MM.1S (cell line): ENCODE measurements at regions not wholly inside any gene's neighbourhood (a gene's known extent, or its start where the extent isn't known, plus 50 kb on each side); places are given as distances from the start of the nearest gene placed in this dataset.

Experiments
- DNase-seq: peaks from one replicate; pipeline ENCODE4 v3.0.0-alpha.2; 2015
- H2AFZ ChIP-seq: fragments of 300-600 bp; sonication (generic); 2 replicates; pipeline ENCODE4 v1.6.0; 2016; ENCODE audit warnings: antibody characterized with exemption, low read length
- H3F3A ChIP-seq: fragments of 300-600 bp; sonication (generic); 2 replicates; pipeline ENCODE4 v1.6.1; 2016; ENCODE audit warnings: mild to moderate bottlenecking, antibody characterized with exemption, low read length, moderate library complexity, mixed read lengths; ENCODE audit not compliant: insufficient read depth
- H3K27ac ChIP-seq: fragments of 300-600 bp; sonication (generic); 2 replicates; pipeline ENCODE4 v1.5.1; 2016; ENCODE audit warnings: mild to moderate bottlenecking, low read length
- H3K27me3 ChIP-seq: fragments of 300-600 bp; sonication (generic); replicated peaks from 2 replicates; pipeline ENCODE4 v1.6.0; 2016; ENCODE audit warnings: low read length; ENCODE audit not compliant: insufficient read depth
- H3K36me3 ChIP-seq: fragments of 300-600 bp; sonication (generic); replicated peaks from 2 replicates; pipeline ENCODE4 v1.6.1; 2016; ENCODE audit warnings: mild to moderate bottlenecking, low read length, mixed read lengths; ENCODE audit not compliant: insufficient read depth
- H3K4me1 ChIP-seq: fragments of 300-600 bp; sonication (generic); 2 replicates; pipeline ENCODE4 v1.6.1; 2016; ENCODE audit warnings: low read length, mixed read lengths
- H3K4me2 ChIP-seq: fragments of 300-600 bp; sonication (generic); 2 replicates; pipeline ENCODE4 v1.6.0; 2016; ENCODE audit warnings: low read depth, low read length
- H3K4me3 ChIP-seq: fragments of 300-600 bp; sonication (generic); 2 replicates; pipeline ENCODE4 v1.5.1; 2016; ENCODE audit warnings: low read length, mixed read lengths
- H3K79me2 ChIP-seq: fragments of 300-600 bp; sonication (generic); 2 replicates; pipeline ENCODE4 v1.6.1; 2016; ENCODE audit warnings: mixed run types, low read length, mixed read lengths
- H3K9ac ChIP-seq: fragments of 300-600 bp; sonication (generic); 2 replicates; pipeline ENCODE4 v1.6.1; 2016; ENCODE audit warnings: low read length, mixed read lengths
- H3K9me2 ChIP-seq: fragments of 300-600 bp; sonication (generic); replicated peaks from 2 replicates; pipeline ENCODE4 v1.6.1; 2016; ENCODE audit warnings: mild to moderate bottlenecking, low read length, mixed read lengths; ENCODE audit not compliant: insufficient read depth
- H3K9me3 ChIP-seq: fragments of 300-600 bp; sonication (generic); replicated peaks from 2 replicates; pipeline ENCODE4 v1.6.1; 2016; ENCODE audit warnings: mild to moderate bottlenecking, low read length, mixed read lengths; ENCODE audit not compliant: insufficient read depth
- H4K20me1 ChIP-seq: fragments of 300-600 bp; sonication (generic); 2 replicates; pipeline ENCODE4 v1.6.1; 2016; ENCODE audit warnings: mild to moderate bottlenecking, low read length, moderate library complexity, mixed read lengths; ENCODE audit not compliant: insufficient read depth
- EZH2 ChIP-seq: fragments of 300-600 bp; sonication (generic); optimal IDR thresholded peaks from 2 replicates; pipeline ENCODE3; 2017; ENCODE audit warnings: low read depth, mild to moderate bottlenecking, antibody characterized with exemption, low read length, mixed read lengths
- EZH2phosphoT487 ChIP-seq: fragments of 300-600 bp; sonication (generic); IDR thresholded peaks from 2 replicates; pipeline ENCODE4 v1.6.1; 2018; ENCODE audit warnings: antibody characterized with exemption, low read length
- TF ChIP-seq, protein P1 (sequence below): fragments of 300-600 bp; sonication (generic); IDR thresholded peaks from 2 replicates; pipeline ENCODE4 v1.5.1; 2016; ENCODE audit warnings: antibody characterized with exemption, low read length, mixed read lengths

- H3K4me3 ChIP-seq = no peak overlapping the region
- H3K9ac ChIP-seq = no peak overlapping the region
- H3K79me2 ChIP-seq = no peaks in the 10 kb centered on the region
- DNase-seq = peak; percentile 41
- TF ChIP-seq EZH2 (no peak), EZH2phosphoT487 (no peak)
- TF ChIP-seq, protein P1, sequence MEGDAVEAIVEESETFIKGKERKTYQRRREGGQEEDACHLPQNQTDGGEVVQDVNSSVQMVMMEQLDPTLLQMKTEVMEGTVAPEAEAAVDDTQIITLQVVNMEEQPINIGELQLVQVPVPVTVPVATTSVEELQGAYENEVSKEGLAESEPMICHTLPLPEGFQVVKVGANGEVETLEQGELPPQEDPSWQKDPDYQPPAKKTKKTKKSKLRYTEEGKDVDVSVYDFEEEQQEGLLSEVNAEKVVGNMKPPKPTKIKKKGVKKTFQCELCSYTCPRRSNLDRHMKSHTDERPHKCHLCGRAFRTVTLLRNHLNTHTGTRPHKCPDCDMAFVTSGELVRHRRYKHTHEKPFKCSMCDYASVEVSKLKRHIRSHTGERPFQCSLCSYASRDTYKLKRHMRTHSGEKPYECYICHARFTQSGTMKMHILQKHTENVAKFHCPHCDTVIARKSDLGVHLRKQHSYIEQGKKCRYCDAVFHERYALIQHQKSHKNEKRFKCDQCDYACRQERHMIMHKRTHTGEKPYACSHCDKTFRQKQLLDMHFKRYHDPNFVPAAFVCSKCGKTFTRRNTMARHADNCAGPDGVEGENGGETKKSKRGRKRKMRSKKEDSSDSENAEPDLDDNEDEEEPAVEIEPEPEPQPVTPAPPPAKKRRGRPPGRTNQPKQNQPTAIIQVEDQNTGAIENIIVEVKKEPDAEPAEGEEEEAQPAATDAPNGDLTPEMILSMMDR = no peak
- no peak overlapping the region for H3K4me2 ChIP-seq
- no peaks in the 10 kb centered on the region for H3K4me1 ChIP-seq
- no peak overlapping the region for H3K27ac ChIP-seq
- H3K36me3 ChIP-seq = no peaks in the 10 kb centered on the region
- no peaks in the 10 kb centered on the region for H3F3A ChIP-seq
- no peaks in the 10 kb centered on the region for H3K27me3 ChIP-seq
- H4K20me1 ChIP-seq = no peaks in the 10 kb centered on the region
- H3K9me3 ChIP-seq = no peaks in the 10 kb centered on the region
- 0 out of 2 replicates have a peak overlapping the region, but pooled peaks have one; percentile 14 for H2AFZ ChIP-seq
- no peaks in the 10 kb centered on the region for H3K9me2 ChIP-seq
Measured at GRCh38 chr3:193842029-193842798, 249.2 kb downstream of the OPA1 start.

DNA sequence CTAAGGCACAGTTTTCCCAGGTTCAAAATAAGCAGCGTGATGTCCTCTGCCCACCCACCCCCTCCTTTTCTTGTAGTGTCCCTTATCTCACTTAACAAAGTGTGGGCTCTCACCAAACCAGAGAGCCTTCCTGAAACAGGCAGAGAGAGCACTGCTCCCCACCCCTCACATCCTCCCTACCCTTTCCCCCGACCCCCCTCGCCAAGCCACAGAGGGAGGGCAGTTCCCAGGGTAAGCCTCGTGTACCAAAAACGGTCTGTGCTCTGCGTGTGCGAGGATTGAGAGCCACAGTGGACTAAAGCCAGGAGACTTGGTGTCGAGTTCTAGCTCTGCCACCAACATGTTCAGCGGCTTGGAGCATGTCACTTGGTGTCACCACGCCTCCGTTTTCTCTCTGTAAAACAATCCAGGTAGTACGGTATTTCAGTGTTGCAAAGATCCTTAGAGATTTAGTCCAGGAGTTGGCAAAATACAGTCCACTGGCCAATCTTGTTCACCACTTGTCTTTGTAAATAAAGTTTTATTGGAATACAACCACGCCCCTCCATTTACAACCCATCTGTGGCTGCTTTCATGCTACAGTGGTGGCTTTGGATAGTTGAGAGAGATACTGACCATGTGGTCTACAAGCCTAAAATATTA, 249.9 kb downstream of the OPA1 start:
- no peaks in the 10 kb centered on the region for H3K79me2 ChIP-seq
- TF ChIP-seq, protein P1 = no peak
- TF ChIP-seq EZH2 = no peak
- TF ChIP-seq EZH2phosphoT487 = no peak
- H4K20me1 ChIP-seq = no peaks in the 10 kb centered on the region
- no peak overlapping the region for H3K4me2 ChIP-seq
- H3K27me3 ChIP-seq = no peaks in the 10 kb centered on the region
- no peak overlapping the region for H3K9ac ChIP-seq
- no peaks in the 10 kb centered on the region for H3K9me3 ChIP-seq
- H3K4me1 ChIP-seq = no peaks in the 10 kb centered on the region
- H3F3A ChIP-seq = no peaks in the 10 kb centered on the region
- no peak for DNase-seq
- no peak overlapping the region for H2AFZ ChIP-seq
- no peaks in the 10 kb centered on the region for H3K9me2 ChIP-seq
- H3K36me3 ChIP-seq = no peaks in the 10 kb centered on the region
- H3K27ac ChIP-seq = no peak overlapping the region
- H3K4me3 ChIP-seq = no peak overlapping the region

GRCh38 chr3:193843474-193844301, 250.7 kb downstream of the OPA1 start:
- Histone ChIP-seq H3K9me2 (no peaks in the 10 kb centered on the region), H3K79me2 (no peaks in the 10 kb centered on the region), H3K4me3 (no peak overlapping the region), H3K9me3 (no peaks in the 10 kb centered on the region), H3K27ac (no peak overlapping the region), H3K9ac (no peak overlapping the region), H3F3A (no peaks in the 10 kb centered on the region), H3K27me3 (no peaks in the 10 kb centered on the region), H2AFZ (no peak overlapping the region), H3K36me3 (no peaks in the 10 kb centered on the region), H3K4me1 (no peaks in the 10 kb centered on the region), H4K20me1 (no peaks in the 10 kb centered on the region), H3K4me2 (no peak overlapping the region)
- TF ChIP-seq, protein P1 = no peak
- TF ChIP-seq EZH2 = no peak
- TF ChIP-seq EZH2phosphoT487 = no peak
- no peak for DNase-seq
